K562 (cell line): ENCODE measurements at regions not wholly inside any gene's neighbourhood (a gene's known extent, or its start where the extent isn't known, plus 50 kb on each side); places are given as distances from the start of the nearest gene placed in this dataset.

Source experiments
- ATAC-seq: fragments of 200-7000 bp; cut with Tn5 transposase; 3 replicates; pipeline ENCODE4 v1.9.1; 2020; ENCODE audit warnings: moderate library complexity
- BruUV-seq: library from RNA; stranded (reverse); fragments of 400-500 nt; replicated peaks from 2 replicates; lab custom pipeline; 2021; lab: Mats Ljungman, UMichigan
- CTCF ChIA-PET: fragments of 300-600 bp; formaldehyde crosslinking; extraction: SDS; loops from one replicate; lab custom pipeline; 2021; ENCODE audit warnings: low intra/inter-chr PET ratio; lab: Yijun Ruan, JAX
- POLR2A ChIA-PET: fragments of 300-600, 350-650 bp; sonication (Branson Sonifier 250); formaldehyde crosslinking; extraction: SDS; loops from one replicate; lab custom pipeline; 2021; ENCODE audit warnings: antibody characterized with exemption, inconsistent platforms; lab: Yijun Ruan, JAX
- DNase-seq, 4 experiments: peaks; one replicate each; pipeline versions ENCODE4 v3.0.0 to v3.0.0-alpha.2; 2011 to 2018; ENCODE audit warnings: low spot score in 3 of 4, mixed read lengths in 3 of 4; ENCODE audit errors: extremely low read depth in 1 of 4
- FAIRE-seq: peaks from 2 replicates; lab custom pipeline; 2011; peaks lifted over from hg19 to GRCh38; lab: Jason Lieb, UNC
- H2AFZ ChIP-seq: 2 replicates; pipeline ENCODE4 v1.6.0; 2011; ENCODE audit warnings: low read depth, low read length, control low read depth, inconsistent platforms
- H3K27ac ChIP-seq: fragments of 200-600 bp; 3 replicates; pipeline ENCODE4 v1.8.0; 2011; ENCODE audit warnings: low read depth, mild to moderate bottlenecking, control low read depth, inconsistent platforms, low read length, moderate library complexity, mixed read lengths; ENCODE audit errors: extremely low read depth
- H3K27me3 ChIP-seq, 2 experiments: fragments of 300-600 bp in 1 of 2; 2 replicates in 1 of 2; 3 replicates in 1 of 2; pipeline versions ENCODE4 v1.6.0 to v1.8.0; 2011; ENCODE audit warnings: inconsistent platforms in 2 of 2, low read length in 2 of 2, mild to moderate bottlenecking in 1 of 2, mixed read lengths in 1 of 2, moderate library complexity in 1 of 2; ENCODE audit not compliant: control insufficient read depth in 2 of 2, insufficient read depth in 2 of 2
- H3K36me3 ChIP-seq: fragments of 300-600 bp; 3 replicates; pipeline ENCODE4 v1.8.0; 2011; ENCODE audit warnings: mild to moderate bottlenecking, low read length, inconsistent platforms; ENCODE audit not compliant: control insufficient read depth, insufficient read depth
- H3K4me1 ChIP-seq, 2 experiments: fragments of 200-600 bp in 1 of 2; replicated peaks in 1 of 2; 2 replicates in 1 of 2; 3 replicates in 1 of 2; pipeline versions ENCODE4 v1.5.1 to v1.8.0; 2011; ENCODE audit warnings: inconsistent platforms in 2 of 2, low read length in 2 of 2, mild to moderate bottlenecking in 1 of 2, mixed read lengths in 1 of 2, moderate library complexity in 1 of 2; ENCODE audit not compliant: control insufficient read depth in 2 of 2, insufficient read depth in 2 of 2
- H3K4me2 ChIP-seq: 2 replicates; pipeline ENCODE4 v1.6.1; 2011; ENCODE audit warnings: low read length, control low read depth, inconsistent platforms, mixed read lengths; ENCODE audit not compliant: insufficient read depth
- H3K4me3 ChIP-seq: fragments of 200-600 bp; sonication (generic), shearing (Covaris generic); 2 replicates; pipeline ENCODE4 v1.5.1; 2016; ENCODE audit warnings: control low read depth, inconsistent platforms
- H3K79me2 ChIP-seq: fragments of 200-600 bp; 3 replicates; pipeline ENCODE4 v1.8.0; 2011; ENCODE audit warnings: low read length, inconsistent platforms; ENCODE audit not compliant: control insufficient read depth, insufficient read depth
- H3K9ac ChIP-seq, 2 experiments: 2 replicates each; pipeline versions ENCODE4 v1.6.0 to v1.6.1; 2011; ENCODE audit warnings: low read depth in 2 of 2, low read length in 2 of 2, control low read depth in 1 of 2, inconsistent platforms in 1 of 2, mild to moderate bottlenecking in 1 of 2, mixed read lengths in 1 of 2; ENCODE audit not compliant: insufficient read depth in 1 of 2
- H3K9me1 ChIP-seq: one replicate; pipeline ENCODE4 v1.6.0; 2011; ENCODE audit warnings: inconsistent platforms, mild to moderate bottlenecking, low read length, moderate library complexity; ENCODE audit not compliant: control insufficient read depth, insufficient read depth
- H3K9me3 ChIP-seq: replicated peaks from 2 replicates; pipeline ENCODE4 v1.5.1; 2011; ENCODE audit warnings: low read depth, low read length, inconsistent platforms; ENCODE audit not compliant: control insufficient read depth, insufficient read depth
- H4K20me1 ChIP-seq: replicated peaks from 2 replicates; pipeline ENCODE4 v1.6.1; 2011; ENCODE audit warnings: low read length, inconsistent platforms, mixed read lengths; ENCODE audit not compliant: control insufficient read depth, insufficient read depth
- EZH2 ChIP-seq: IDR thresholded peaks from 2 replicates; pipeline ENCODE4 v1.6.1; 2012; ENCODE audit warnings: low read depth, mild to moderate bottlenecking, inconsistent platforms, low read length, borderline replicate concordance
- IFI16 ChIP-seq: fragments of 250-450 bp; sonication (Bioruptor Pico); IDR thresholded peaks from 2 replicates; pipeline ENCODE4 v2.1.2; 2022; ENCODE audit warnings: mild to moderate bottlenecking, inconsistent platforms
- RBBP5 ChIP-seq: fragments of 200-600 bp; sonication (generic); IDR thresholded peaks from 2 replicates; pipeline ENCODE4 v1.6.1; 2012; ENCODE audit warnings: borderline replicate concordance, mild to moderate bottlenecking, low read length, control low read depth, inconsistent platforms; ENCODE audit not compliant: insufficient read depth, poor library complexity, severe bottlenecking
- SFPQ ChIP-seq: fragments of 200-400 bp; formaldehyde crosslinking; IDR thresholded peaks from 2 replicates; pipeline ENCODE4 v1.6.1; 2017; ENCODE audit warnings: mild to moderate bottlenecking, low read depth, low read length, moderate library complexity
- ZNF197 ChIP-seq: fragments of 200-800 bp; sonication (Bioruptor generic); IDR thresholded peaks from 2 replicates; pipeline ENCODE4 v1.6.1; 2016; ENCODE audit warnings: low read depth, missing genetic modification characterization, missing compliant biosample characterization
- WGBS: fragments of 100-300 bp; shearing (Covaris generic); methylation state at CpG from one replicate; pipeline ENCODE4 v1.1.6; 2016; ENCODE audit warnings: low coverage, mixed read lengths; ENCODE audit not compliant: insufficient coverage; ENCODE audit errors: missing lambda C conversion rate; 5-methylcytosine and 5-hydroxymethylcytosine counted together
- in situ Hi-C: fragments of 300-500 bp; cut with MboI; formaldehyde crosslinking; loops from 4 replicates; pipeline ENCODE4 v1.15.0; 2018; ENCODE audit warnings: inconsistent platforms, mixed read lengths
- intact Hi-C: fragments of 100-400 bp; cut with micrococcal nuclease; formaldehyde crosslinking; loops from 2 replicates; pipeline ENCODE4 v1.14.2; 2022

- POLR2A ChIA-PET: interaction anchor here (0.6 kb wide), 1 partner anchor 672 kb away, joined by 3 read pairs; no protein-coding TSS in a partner anchor
Measured at GRCh38 chrX:117120700-117121099, 657.9 kb upstream of the CT83 start.

More at GRCh38 chrX:117120700-117121099, 657.9 kb upstream of the CT83 start:
- Histone ChIP-seq H3K36me3 (no peaks in the 10 kb centered on the region), H3K4me2 (no peak overlapping the region), H3K27me3 (no peaks in the 10 kb centered on the region), H3K4me1 (no peaks in the 10 kb centered on the region), H2AFZ (no peak overlapping the region), H4K20me1 (no peaks in the 10 kb centered on the region), H3K27ac (no peak overlapping the region), H3K4me3 (no peak overlapping the region), H3K9ac (no peak overlapping the region), H3K79me2 (no peaks in the 10 kb centered on the region), H3K9me1 (no peaks in the 10 kb centered on the region), H3K9me3 (no peaks in the 10 kb centered on the region)
- FAIRE-seq (no peak), ATAC-seq (no peak), DNase-seq (no peak)
- in situ Hi-C loops: no loop called here
- BruUV-seq: no TSS peak
- CTCF ChIA-PET: no interaction called here
- intact Hi-C loops: no loop called here
- TF ChIP-seq ZNF197 (CRISPR knock-in tag): no peak
- no peak for TF ChIP-seq RBBP5
- no peak for TF ChIP-seq EZH2
- TF ChIP-seq IFI16: no peak
- TF ChIP-seq SFPQ: no peak
- WGBS: 0% methylated on average over 2 of the region's 2 CpGs
